MCF 10A (cell line): ENCODE measurements at regions not wholly inside any gene's neighbourhood (a gene's known extent, or its start where the extent isn't known, plus 50 kb on each side); places are given as distances from the start of the nearest gene placed in this dataset.

ENCODE experiments used
- BruUV-seq: library from RNA; stranded (reverse); fragments of 400-500 nt; replicated peaks from 2 replicates; lab custom pipeline; 2021; lab: Mats Ljungman, UMichigan
- CTCF ChIA-PET: fragments of 300-600 bp; sonication (Branson Sonifier 250); formaldehyde crosslinking; extraction: SDS; loops from one replicate; lab custom pipeline; 2021; ENCODE audit warnings: antibody characterized with exemption, inconsistent platforms; lab: Yijun Ruan, JAX
- POLR2A ChIA-PET: fragments of 300-600, 350-650 bp; sonication (Branson Sonifier 250); formaldehyde crosslinking; extraction: SDS; loops from one replicate; lab custom pipeline; 2020; ENCODE audit warnings: antibody characterized with exemption, inconsistent platforms; lab: Yijun Ruan, JAX
- DNase-seq: peaks from one replicate; pipeline ENCODE4 v3.0.0-alpha.2; 2018; ENCODE audit not compliant: unreplicated experiment
- H3K27ac Mint-ChIP-seq: one replicate; pipeline ENCODE4 v1.8.0; 2022; ENCODE audit warnings: mild to moderate bottlenecking, low read depth, mixed read lengths; ENCODE audit not compliant: unreplicated experiment
- H3K27me3 Mint-ChIP-seq: one replicate; pipeline ENCODE4 v1.8.0; 2022; ENCODE audit warnings: mixed read lengths; ENCODE audit not compliant: insufficient read depth, unreplicated experiment
- H3K36me3 Mint-ChIP-seq: one replicate; pipeline ENCODE4 v1.8.0; 2022; ENCODE audit warnings: mild to moderate bottlenecking, moderate library complexity, mixed read lengths; ENCODE audit not compliant: insufficient read depth, unreplicated experiment
- H3K4me1 Mint-ChIP-seq: one replicate; pipeline ENCODE4 v1.8.0; 2022; ENCODE audit warnings: mixed read lengths; ENCODE audit not compliant: insufficient read depth, unreplicated experiment
- H3K4me3 Mint-ChIP-seq: one replicate; pipeline ENCODE4 v1.8.0; 2022; ENCODE audit warnings: mild to moderate bottlenecking, moderate library complexity, mixed read lengths; ENCODE audit not compliant: unreplicated experiment
- H3K9me3 Mint-ChIP-seq: one replicate; pipeline ENCODE4 v1.8.0; 2022; ENCODE audit warnings: mixed read lengths; ENCODE audit not compliant: unreplicated experiment
- CTCF ChIP-seq: fragments of 200-600 bp; IDR thresholded peaks from one replicate; pipeline ENCODE4 v1.8.0; 2022; ENCODE audit warnings: antibody characterized with exemption, mild to moderate bottlenecking; ENCODE audit not compliant: unreplicated experiment
- intact Hi-C: fragments of 100-400 bp; cut with micrococcal nuclease; formaldehyde crosslinking; loops from 2 replicates; pipeline ENCODE4 v1.14.1; 2022

DNA sequence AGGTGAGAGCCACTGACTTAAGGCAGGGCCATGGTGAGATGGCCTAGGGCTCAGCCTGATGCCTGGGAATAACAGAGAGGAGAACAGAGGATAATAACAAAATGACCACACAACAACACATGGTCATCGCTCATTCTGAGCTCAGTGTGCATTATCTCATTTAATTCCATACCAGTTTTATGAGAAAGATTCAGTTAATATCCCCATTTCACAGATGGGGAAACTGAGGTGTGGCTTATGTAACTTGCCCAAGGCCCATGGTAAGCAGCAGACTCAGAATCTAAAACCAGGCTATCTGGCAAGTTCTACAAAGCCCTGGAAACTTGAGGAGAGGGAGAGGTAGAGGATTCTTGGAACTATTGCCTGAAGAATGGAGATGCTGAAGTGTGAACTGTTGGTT, 200.9 kb upstream of the PMEPA1 start:
- ChIA-PET POLR2A (no interaction called here), CTCF (no interaction called here)
- no TSS peak for BruUV-seq
- no peak overlapping the region for H3K4me3 Mint-ChIP-seq
- no peak overlapping the region for H3K27ac Mint-ChIP-seq
- no peaks in the 10 kb centered on the region for H3K4me1 Mint-ChIP-seq
- H3K36me3 Mint-ChIP-seq, result no peaks in the 10 kb centered on the region
- H3K27me3 Mint-ChIP-seq, result peaks cover 56% of the 10 kb centered on the region
- intact Hi-C loops, result no loop called here
- no peak for TF ChIP-seq CTCF
- no peaks in the 10 kb centered on the region for H3K9me3 Mint-ChIP-seq
- no peak for DNase-seq

- Mint-ChIP-seq H3K36me3 (no peaks in the 10 kb centered on the region), H3K4me3 (no peak overlapping the region), H3K27ac (no peak overlapping the region), H3K27me3 (peaks cover 65% of the 10 kb centered on the region), H3K4me1 (peaks cover 3% of the 10 kb centered on the region), H3K9me3 (no peaks in the 10 kb centered on the region)
- no peak for DNase-seq
- ChIA-PET CTCF (interaction anchor here (0.6 kb wide), 1 partner anchor 178 kb away, joined by 4 read pairs; no protein-coding TSS in a partner anchor), POLR2A (no interaction called here)
- no peak for TF ChIP-seq CTCF
- BruUV-seq, result no TSS peak
- intact Hi-C loops, result no loop called here
These were observed 200.0 kb upstream of the PMEPA1 start for GRCh38 chr20:57909763-57910331.

DNA sequence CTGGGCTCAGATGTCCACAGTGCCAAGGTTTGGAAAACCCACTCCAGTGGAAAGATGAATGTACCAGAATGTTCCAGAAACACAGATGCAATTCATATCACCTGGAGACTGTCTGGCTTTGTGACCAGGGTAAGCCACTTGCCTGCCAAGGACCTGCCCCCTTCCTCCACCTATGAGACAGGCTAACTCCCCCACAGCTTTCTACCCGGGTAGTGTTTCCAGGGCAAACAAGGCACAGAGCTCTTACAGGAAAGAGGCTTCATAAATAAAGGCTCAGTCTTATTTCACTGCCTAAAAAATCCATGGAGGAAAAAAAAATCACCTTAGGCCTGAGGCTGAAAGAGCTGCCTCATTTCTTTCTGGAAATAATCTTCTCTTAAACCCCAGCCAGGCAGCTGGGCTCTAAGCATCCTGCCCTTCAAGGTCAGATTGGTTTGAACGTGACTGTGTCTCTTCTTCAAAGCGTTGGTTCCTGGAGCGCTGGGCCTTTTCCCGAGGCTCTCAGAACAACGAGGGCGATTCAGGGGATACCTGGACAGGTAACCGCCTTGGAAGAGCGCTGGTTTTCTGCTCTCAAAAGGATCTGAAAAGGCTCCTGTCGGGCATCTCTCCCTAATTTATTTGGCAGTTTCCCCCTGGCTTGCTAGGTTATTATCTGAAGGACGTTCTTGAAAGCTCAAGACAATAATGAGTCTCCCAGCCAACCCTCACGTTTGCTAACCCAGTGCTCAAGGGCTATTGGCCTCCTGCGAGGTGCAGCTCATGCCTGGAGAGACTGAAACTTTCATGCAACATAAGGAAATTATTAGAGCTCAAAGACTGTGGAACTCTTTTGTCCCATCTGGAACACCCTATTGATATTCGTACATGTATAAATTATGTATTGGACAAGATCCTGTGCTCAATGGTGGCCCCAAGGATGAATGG, 199.2 kb upstream of the PMEPA1 start:
- no TSS peak for BruUV-seq
- Mint-ChIP-seq H3K9me3 (no peaks in the 10 kb centered on the region), H3K36me3 (no peaks in the 10 kb centered on the region), H3K4me3 (no peak overlapping the region), H3K27me3 (peaks cover 65% of the 10 kb centered on the region), H3K4me1 (peaks cover 7% of the 10 kb centered on the region), H3K27ac (no peak overlapping the region)
- ChIA-PET POLR2A (no interaction called here), CTCF (interaction anchor here (0.6 to 2.0 kb wide), 4 partner anchors 108 to 255 kb away, joined by 3 to 6 read pairs (median 4); no protein-coding TSS in a partner anchor)
- intact Hi-C loops, result no loop called here
- TF ChIP-seq CTCF, result no peak
- no peak for DNase-seq

DNA sequence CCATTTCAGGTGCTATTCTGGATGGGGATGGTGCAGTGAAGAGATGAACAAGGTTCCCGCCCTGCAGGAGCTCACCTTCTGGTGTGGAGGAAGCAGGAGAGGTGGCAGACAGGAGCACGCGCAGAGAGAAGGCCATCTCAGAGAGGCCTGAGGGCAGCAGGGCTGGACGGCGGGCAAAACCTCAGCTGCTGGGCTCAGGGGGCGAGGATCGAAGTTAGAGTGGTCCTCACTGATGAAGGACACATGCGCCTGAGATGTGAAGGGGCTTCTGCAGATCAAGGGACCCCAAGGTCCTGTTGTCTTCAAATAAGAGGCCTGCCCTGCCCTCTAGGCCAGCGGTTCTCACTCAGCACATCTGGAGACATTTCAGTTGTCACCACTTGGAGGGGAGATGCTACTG, 198.4 kb upstream of the PMEPA1 start:
- no peak for DNase-seq
- intact Hi-C loops, result no loop called here
- Mint-ChIP-seq H3K9me3 (no peaks in the 10 kb centered on the region), H3K27me3 (peaks cover 63% of the 10 kb centered on the region), H3K36me3 (no peaks in the 10 kb centered on the region), H3K4me3 (no peak overlapping the region), H3K4me1 (peaks cover 7% of the 10 kb centered on the region), H3K27ac (no peak overlapping the region)
- ChIA-PET POLR2A (no interaction called here), CTCF (interaction anchor here (0.7 to 2.0 kb wide), 5 partner anchors 42 to 289 kb away, joined by 3 to 6 read pairs (median 3); no protein-coding TSS in a partner anchor)
- no TSS peak for BruUV-seq
- TF ChIP-seq CTCF, result no peak
